ENCODE measurements at regions not wholly inside any gene's neighbourhood (a gene's known extent, or its start where the extent isn't known, plus 50 kb on each side); places are given as distances from the start of the nearest gene placed in this dataset.
"Not testable (repeated sequence)": the region's sequence is repeated elsewhere in the genome, so short reads cannot be mapped to it uniquely, and the experiment has no call there.

DNA sequence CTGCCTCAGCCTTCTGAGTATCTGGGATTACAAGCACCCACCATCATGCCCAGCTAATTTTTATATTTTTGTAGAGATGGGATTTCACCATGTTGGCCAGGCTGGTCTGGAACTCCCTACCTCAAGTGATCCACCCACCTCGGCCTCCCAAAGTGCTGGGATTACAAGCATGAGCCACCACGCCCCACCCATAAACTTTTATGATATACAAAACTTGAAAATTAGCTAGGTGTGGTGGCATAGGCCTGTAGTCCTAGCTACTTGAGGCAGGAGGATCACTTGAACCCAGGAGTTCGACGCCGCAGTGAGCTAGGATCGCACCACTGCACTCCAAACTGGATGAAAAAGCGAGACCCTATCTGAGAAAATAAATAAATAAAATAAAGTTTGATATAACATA lies 149.5 kb upstream of the ATF7IP start:
- not testable (repeated sequence) for DNase-seq

DNA sequence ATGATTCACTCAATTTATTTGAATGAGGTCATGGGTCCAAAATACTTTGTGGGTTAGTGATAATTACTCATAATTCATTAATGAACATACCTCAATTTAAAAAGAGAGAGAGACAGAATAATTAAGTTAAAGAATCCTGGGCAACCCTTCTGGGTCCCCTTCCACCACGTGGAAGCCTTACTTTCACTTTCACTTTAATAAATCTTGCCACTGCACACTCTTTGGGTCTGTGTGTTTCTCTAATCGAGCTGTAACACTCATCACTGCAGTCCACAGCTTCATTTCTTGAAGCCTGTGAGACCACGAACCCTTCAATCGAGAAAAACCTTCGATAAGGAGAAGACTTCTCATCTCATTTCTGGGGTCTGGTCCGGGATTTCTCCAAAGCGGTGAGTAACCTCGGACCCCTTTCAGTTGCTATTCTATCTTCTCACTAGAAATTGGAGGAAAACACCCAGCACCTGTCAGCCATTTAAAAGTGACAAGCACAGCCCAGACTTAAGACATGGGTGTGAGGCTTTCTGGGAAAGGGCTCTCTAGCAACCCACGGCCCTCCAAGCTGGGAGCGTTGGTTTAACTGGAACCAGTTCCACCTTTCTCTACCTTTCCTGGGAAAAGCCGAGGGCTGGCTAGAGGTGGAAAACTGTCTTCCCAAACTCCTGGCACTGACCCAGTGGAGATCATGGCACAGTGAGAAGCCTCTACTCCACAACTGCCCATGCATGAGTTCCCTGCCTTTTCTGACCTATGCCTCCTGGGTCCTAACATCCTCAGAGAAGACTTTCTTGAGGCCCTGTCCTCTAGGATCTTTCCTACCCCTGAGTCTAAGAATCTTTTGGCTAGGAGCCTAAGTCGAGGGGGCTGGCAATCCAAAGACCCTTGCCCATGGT lies 148.8 kb upstream of the ATF7IP start:
- peak; percentile 48 for DNase-seq

DNA sequence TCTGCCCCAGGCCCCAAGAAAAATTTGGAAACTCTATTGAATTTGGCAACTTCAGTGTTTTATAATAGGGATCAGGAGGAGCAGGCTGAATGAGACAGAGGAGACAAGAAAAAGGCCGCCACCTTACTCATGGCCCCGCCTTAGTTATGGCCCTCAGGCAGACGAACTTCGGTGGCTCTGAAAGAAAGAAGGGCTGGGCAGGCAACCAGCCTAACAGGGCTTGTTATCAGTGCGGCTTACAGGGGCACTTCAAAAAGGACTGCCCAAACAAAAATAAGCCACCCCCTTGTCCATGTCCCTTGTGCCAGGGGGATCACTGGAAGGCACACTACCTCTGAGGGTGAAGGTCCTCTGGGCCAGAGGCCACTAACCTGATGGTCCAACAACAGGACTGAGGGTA lies 146.3 kb upstream of the ATF7IP start:
- DNase-seq, result no peak

DNA sequence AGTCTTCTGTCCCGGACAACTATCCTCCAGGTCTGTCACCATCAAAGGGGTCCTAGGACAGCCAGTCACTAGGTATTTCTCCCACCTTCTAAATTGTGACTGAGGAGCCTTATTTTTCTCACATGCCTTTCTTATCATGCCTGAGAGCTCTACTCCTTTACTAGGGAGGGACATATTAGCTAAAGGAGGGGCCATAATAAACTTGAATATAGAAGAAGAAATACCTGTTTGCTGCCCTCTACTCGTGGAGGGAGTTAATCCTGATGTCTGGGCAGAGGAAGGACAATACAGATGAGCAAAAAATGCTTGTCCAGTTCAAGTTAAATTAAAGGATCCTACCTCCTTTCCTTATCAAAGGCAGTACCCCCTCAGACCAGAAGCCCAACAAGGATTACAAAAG lies 145.8 kb upstream of the ATF7IP start:
- not testable (repeated sequence) for DNase-seq

DNA sequence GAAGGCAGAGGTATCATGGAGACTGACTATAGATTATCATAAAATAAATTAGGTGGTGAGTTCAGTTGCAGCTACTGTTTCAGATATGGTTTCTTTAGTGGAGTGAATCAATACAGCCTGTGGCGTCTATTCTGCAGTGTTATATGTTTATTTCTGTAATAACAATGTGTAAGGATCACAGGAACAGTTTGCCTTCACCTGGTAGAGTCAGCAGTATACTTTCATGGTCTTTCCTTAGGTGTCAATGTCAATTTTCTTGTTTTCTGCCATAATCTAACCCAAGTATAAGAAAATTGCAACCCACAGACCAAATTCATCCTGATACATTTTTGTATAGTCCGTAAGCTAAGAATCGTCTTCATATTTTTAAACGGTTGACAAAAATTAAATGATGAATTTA lies 140.4 kb upstream of the ATF7IP start:
- DNase-seq, result no peak

DNA sequence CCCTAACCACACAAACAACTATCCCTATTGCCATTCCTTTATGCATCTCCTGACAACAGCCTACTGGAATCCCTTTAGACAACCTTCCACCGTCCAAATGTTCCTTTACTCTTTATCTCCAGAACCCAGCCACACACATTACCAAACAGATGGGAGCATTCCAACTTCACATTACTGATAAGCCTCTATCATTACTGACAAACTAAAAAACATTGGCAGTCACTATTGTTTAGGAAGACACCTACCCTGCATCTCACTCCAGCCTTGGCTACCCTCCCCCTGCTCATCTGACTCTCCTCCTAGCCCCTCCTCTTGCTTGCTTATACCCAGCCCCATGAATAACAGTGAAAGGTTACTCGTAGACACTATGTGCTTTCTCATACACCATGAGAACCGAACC lies 130.3 kb upstream of the ATF7IP start:
- not testable (repeated sequence) for DNase-seq

DNA sequence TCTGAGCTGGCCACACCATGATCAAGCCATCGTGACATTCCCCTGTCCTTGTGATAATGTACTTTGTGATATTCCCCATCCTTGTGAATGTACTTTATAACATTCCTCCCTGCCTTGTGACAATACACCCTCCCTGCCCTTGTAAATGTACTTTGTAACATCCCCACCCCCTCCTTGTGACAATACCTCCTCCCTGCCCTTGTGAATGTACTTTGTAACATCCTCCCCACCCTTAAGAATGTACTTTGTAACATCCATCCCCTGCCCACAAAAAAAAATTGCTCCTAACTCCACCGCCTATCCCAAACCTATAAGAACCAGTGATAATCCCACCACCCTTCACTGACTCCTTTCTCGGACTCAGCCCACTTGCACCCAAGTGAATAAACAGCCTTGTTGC lies 128.8 kb upstream of the ATF7IP start:
- DNase-seq, result not testable (repeated sequence)

DNA sequence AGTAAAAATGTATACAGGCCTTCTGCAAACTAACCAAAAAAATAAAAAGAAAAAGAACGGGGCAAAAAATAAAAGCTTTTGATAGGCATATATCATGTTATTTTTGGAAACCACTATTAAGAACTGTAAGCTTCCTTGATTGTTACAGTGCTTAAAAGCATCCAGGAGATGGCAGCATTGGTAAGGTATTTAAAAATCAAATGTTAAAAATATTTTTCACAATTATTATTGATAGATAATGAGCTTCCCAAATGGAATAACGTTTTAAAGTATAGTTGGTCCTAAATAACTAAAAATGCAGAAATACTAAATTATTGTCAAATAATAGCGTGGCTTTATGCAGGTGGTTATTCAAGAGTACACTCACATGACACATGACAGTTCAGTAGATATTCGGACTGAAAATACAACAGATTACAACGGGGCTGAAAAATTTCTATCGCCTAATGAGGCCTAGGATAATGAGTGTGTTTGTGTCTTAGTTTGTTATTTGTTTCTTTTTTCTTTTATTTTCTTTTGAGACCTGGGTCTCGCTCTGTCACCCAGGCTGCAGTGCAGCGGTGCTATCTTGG lies 127.2 kb upstream of the ATF7IP start:
- DNase-seq, result peak; percentile 57

DNA sequence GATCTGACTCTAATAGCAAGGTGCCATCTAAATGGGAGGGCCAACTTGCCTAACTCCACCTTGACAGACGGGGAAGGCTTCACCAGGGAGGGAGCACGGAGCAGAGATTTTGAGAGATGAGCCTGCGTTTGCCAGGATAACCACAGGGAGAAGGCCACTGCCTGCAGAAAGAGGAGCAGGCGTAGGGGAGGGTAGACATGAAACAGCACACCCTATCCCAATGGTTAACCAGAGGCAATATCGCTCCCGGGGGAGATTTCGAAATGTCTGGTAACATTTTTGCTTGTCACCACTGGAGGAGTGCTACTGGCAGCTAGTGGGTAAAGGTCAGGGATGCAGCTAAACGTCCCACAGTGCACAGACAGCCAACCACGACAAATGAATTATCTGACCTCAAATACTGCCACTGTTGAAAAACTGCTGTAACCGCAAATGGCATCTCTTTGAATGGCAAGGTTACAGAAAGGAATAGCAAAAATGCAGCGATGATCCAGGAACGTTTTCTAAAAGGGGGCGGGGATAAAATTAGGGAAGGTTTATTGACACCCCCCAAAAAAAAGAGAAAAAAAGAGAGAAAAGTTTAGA lies 126.0 kb upstream of the ATF7IP start:
- DNase-seq, result peak; percentile 54

DNA sequence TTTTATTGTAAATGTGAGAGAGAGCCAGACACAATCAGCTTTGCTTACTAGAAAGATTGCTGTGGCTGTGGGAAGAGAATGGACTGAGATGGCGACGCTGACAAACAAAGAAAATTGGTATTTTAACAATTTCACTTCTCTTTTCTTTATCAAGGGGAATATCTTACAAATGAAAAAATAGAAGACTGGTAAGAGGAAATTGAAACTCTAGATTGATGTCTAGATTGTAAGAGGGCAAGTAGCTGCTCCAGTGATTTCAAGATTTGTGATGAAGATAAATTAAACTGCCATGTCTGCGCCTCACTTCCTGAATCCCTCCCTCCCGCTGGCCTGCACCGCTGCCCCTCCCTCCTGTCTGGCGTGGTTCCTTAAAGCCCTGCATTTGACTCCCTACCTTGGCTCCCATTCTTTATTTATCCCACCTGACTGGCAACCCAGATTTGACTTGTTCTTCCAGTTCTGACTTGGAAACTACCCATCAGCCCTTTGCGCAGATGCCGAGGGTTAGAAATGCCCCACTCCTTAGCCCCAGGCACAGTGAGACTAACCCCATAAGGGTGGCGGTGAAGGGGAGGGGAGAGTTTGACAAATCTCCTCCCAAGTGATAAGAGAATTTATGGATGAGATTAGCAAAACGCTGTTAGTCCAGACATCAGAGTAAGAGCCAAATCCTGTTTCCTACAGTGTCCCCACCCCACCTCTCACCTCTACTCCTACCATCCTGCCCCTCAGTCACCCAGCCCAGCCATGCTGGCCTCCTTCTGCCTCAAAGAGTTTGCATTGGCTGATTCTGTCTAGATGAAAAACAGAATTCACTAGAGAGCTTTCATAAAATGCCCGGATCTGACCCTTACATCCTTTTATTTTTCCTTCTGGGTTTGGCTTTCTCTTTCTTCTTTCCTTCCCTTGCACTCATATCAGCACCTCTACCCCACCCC lies 125.3 kb upstream of the ATF7IP start:
- no peak for DNase-seq

DNA sequence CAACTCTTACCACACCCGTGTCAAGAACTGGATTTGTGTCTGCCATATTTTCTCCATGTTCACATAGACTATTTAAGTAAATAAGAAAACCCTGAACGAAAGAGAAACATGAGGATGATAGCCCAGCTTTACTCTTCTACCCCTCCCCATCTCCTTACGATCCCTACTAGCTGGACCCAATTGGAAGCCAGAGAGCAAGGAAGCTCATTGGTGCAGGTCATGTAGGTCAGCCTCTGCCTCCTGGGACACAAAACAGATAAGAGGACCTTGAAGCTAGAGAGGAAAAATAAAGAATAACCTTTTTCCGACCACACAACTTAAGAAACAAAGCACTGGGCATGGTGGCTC lies 124.6 kb upstream of the ATF7IP start:
- DNase-seq, result no peak

DNA sequence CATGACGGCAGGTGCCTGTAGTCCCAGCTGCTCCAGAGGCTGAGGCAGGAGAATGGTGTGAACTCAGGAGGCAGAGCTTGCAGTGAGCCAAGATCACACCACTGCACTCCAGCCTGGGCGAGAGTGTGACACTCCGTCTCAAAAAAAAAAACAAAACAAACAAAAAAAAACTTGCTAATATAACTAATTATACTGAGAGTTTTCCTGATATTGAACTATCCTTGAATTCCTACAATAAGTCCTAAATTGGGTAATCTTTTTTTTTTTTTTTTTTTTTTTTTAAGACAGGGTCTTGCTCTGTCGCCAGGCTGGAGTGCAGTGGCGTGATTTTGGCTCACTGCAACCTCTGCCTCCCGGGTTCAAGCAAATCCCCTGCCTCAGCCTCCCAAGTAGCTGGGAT lies 122.7 kb upstream of the ATF7IP start:
- DNase-seq, result not testable (repeated sequence)

DNA sequence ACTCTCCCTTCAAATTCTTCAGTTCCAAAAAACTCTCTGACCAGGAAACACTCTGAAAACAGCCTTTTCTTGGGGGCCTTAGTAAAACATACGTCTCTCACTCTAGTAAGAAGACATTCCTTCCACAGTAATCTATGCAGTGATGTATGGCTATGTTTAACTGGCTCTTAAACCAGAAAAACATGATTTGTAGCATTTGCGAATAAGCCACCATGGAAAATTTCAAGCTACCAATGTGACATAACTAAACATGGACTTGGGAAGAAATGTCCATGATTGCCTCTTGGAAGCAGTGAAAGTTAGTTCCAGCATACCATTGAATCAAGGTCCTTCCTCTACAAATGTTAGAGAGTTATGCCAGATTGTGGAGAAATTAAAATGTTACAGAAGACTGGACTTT lies 121.5 kb upstream of the ATF7IP start:
- DNase-seq, result no peak

DNA sequence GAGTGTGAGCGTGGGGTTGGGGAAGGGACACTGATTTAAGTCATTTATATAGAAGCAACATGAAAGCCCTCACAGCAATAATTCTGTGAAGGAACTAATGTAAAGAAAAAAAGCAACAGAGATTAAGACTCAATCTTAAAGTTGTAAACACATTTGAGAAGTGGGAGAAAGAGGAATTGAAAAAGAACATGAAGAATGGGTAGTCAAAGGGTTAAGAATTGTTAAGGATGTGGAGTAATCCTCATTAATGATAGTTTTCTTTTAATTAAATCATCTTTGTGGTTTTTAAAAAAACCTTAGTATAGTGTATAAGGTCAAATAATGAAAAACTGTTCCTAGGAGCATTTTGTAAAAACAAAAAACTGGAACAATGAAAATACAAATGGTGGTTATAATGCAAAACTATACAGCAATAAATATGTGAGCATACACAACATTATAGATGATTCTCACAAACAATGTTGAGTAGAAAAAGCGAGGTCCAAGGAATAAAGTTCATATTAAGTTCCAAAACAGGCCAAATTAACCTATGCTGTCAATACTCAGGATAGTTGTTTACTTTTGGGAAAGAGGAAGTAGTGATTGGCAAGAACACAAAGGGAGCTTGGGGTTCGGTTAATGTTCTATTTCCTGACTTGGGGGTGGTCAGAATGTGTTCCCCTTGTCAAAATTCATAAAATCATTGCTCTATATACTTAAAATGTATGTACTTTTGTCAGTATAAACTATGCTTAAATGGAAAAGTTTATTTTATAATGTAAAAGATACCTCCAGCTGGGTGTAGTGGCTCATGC lies 120.4 kb upstream of the ATF7IP start:
- DNase-seq, result no peak

DNA sequence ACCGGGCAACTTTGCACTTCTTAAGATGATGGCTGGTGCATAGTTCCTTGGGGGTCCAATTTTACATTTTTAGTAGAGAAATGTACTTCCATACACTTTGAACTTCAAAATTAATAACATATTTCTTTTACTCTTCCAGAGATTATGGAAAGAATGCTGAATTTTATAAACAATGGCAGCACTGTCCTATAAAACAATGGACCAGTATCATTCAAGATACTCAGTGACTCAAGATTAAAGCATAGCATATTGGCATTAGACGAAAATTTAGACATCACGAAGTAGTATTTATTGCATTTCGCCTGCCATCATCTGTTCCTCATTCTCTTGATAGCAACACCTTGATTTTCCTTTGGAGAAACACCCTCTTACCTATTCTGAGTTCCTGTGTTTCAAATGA lies 118.3 kb upstream of the ATF7IP start:
- no peak for DNase-seq

DNA sequence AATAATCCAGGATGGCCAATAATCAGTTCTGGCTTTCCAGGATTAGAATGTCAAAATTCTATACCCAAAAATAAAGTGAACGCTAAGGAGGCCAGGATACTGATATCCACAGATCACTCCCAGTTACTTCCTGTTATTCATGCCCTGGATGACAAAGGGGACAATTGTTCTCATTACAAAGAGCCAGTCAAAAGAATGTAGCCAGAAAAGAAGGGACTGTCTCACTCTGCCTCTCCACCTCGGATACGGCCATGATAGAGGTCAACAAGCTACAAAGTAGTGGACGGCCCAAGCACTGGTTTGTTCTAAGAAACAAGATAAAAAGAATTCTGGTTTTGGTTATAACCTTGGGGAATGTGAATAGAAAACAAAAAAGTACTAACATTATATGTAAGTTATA lies 116.1 kb upstream of the ATF7IP start:
- DNase-seq, result no peak

DNA sequence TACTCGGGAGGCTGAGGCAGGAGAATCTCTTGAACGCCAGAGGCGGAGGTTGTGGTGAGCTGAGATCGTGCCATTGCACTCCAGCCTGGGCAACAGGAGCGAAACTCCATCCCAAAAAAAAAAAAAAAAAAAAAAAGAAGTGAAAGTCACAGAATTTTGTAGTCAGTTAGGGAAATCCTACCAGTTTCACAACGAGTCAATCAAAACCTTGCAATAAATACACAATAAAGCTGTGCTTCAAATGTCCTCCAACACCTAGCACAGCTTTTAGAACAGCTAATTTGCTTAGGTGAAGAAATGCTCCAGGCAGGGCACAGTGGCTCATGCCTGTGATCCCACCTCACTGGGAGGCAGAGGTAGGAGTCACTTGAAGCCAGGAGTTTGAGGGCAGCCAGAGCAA lies 112.8 kb upstream of the ATF7IP start:
- DNase-seq, result no peak

DNA sequence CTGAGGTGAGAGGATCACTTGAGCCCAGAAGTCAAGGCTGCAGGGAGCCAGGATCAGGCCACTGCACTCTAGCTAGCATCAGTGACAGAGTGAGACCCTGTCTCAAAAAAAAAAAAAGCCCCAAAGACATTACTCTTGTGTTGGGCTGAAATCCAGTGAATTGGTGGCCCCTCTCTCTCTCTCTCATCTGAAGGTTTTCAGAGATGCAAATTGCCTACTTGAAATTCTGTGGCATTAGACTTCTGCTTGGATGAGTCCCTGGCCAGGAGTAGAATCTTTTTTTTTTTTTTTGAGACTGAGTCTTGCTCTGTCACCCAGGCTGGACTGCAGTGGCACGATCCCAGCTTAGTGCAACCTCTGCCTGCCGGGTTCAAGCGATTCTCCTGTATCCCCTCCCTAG lies 112.0 kb upstream of the ATF7IP start:
- DNase-seq, result no peak

DNA sequence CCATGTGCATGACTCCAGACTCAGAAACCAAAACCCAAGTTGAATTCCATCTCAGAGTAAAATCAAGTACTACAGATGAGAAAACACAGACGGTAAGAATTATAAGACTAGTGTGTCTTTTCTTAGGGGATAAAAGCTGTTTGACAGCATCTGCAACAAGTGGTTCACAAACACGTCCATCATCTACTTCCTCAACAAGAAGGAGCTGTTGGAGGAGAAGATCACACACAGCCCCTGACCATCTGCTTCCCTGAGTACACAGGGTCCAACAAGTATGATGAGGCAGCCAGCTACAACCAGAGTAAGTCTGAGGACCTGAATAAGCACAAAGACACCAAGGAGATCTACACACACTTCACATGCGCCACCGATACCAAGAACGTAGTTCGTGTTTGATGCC lies 110.7 kb upstream of the ATF7IP start:
- no peak for DNase-seq

DNA sequence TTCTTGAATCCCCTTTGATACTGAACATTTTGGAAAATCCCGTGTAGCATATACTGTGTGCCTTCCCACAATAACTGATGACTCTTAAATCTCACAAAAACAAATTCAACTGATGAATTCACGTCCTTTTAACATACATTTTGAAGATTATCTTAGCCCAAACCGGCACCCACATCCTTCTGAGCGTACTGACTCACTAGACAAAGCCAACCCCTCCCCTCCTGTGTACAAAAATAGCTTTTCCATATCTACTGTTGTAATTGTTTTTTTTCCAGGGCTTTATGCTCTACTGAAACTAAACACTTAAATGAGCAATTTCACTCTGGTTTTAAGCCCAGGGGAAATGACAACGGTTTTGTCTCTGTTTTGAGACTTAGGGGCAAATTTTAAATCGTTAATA lies 109.4 kb upstream of the ATF7IP start:
- DNase-seq, result peak; percentile 69

DNA sequence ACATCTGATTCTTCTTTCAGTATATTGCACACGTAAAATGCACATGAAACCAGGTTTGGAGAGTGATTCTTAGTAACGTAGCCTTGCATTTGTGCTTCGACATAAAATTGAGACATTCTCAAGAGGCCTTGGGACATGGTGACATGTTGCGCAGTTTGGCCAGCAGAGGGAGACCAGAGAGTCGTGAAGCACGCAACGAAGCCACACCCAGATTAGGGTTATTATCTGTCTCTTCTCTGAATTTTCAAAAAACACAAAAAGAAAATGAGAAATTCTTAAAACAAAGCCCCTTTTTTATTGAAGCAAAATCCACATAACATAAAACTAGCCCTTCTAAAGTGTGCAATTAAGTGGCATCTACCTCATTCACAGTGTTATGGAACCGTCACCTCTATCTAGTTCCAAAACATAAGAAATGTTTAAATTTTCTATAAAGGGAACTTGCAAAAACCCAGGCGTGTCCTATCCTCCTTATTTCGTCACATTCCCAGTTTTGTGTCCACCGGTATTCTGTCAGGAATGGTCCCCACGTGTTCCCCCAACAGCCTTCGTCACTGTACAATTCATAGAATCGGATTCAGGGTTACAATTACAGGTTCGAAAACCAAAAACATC lies 108.8 kb upstream of the ATF7IP start:
- peak; percentile 87 for DNase-seq

DNA sequence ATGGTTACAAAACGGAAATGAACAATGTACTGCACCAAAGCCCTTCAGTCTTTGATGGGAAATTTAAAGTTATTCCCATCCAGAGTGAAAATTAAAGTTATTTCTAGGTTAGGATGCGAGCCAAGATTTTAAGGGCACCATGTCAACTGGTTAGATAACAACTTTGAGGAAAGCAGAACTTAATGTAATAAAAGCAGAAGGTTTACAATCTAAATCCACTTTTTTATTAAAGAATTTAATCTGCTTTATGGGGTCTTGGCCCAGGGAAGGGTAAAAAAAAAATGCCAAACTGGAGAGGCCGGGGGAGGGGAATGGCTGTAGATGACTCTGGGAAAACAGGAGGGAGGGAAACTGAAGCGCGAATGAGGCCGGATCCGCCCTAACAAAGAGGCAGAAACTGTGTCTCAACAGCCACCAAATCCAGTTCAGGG lies 108.2 kb upstream of the ATF7IP start:
- DNase-seq, result no peak

Data from CD4-positive, alpha-beta T cell treated with Interleukin-10 for 1 hour (primary cell).